Sciatic nerve (tissue), 2 donors: ENCODE measurements at regions not wholly inside any gene's neighbourhood (a gene's known extent, or its start where the extent isn't known, plus 50 kb on each side); places are given as distances from the start of the nearest gene placed in this dataset.

Experiments used
- ATAC-seq: fragments of 200-7000 bp; cut with Tn5 transposase; one replicate; pipeline ENCODE4 v1.9.1; 2020; ENCODE audit warnings: mild to moderate bottlenecking, moderate library complexity
- DNase-seq: peaks from one replicate; pipeline ENCODE4 v3.0.0-alpha.2; 2020; ENCODE audit warnings: low spot score
- intact Hi-C: fragments of 100-400 bp; cut with DNase I; formaldehyde crosslinking; loops from one replicate; pipeline ENCODE4 v1.14.2; 2022
- donor health status: DM: no; HTN: no; CAD: no.
- donor health status: DM: no; HTN: no; CAD: no.

DNA sequence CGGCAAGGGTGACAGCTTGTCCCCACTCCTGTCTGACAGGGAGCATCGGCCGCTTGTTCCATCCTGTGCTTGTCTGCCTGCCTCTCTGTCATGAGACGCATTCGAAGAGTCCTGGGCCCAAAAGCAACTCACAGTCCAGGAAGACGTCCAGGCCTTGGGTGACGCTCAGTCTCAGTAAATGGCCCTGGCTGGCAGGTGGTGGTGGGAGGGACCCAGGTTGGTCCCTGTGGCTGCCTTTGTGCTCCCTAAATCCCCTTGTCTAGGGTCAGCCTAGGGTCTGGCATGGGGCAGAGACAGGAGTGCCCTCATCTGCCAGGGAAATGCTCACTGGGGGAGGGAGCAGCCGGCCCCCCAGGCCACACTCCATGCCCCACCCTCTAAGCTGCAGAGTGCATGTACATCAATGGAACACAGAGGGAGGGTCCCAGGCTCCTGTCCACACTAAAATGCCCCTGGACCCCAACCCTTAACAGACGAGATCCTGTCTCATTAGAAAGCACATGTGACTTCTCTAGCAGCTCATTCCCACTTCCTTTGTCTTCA lies 295.2 kb upstream of the ZNF32 start:
- no peak for DNase-seq
- intact Hi-C loops: no loop called here
- ATAC-seq: no peak

GRCh38 chr10:43943119-43943817 lies 294.6 kb upstream of the ZNF32 start:
- DNase-seq: no peak
- intact Hi-C loops: no loop called here
- no peak for ATAC-seq

DNA sequence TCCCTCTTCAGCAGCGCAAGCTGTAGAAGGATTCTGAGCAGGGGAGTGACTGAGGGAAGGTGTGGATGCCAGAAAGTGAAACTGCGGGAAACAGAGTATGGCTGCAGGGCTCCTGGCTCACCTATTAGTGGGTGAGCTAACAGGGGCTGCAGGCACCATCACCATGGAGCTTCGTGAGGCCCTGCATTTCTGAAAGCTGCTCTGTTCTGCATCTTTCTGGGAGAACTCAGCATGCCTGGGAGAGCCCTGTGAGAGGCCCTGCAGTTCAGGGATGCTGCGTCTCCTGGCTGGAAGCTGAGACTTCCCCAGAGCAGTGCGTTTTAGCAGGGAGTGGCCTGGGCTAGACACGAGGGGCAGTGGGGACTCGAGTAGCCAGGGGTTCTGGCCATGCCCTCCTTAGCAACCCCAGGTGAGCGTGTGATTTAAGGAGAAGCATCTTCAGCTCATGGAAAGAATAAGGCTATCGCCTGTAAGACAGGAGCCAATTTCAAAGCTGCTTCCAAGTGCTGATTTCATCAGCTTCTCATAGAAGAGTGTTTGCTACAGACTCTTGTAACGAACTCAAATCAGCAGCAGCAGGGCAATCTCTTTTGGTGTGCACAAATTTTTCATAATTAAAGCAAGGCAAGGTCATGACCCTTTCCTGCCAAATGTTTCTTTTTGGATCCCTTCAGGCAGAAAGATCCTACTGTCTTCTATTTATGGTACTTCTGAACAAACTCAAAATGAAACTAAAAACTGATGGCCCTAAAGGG lies 293.6 kb upstream of the ZNF32 start:
- DNase-seq: no peak
- ATAC-seq: peak; percentile 31
- intact Hi-C loops: no loop called here

- ATAC-seq (no peak), DNase-seq (no peak)
- intact Hi-C loops: no loop called here
Observed at GRCh38 chr10:43940898-43941837, 292.5 kb upstream of the ZNF32 start.

GRCh38 chr10:43939939-43940820 lies 291.5 kb upstream of the ZNF32 start:
- ATAC-seq (peak; percentile 78), DNase-seq (no peak)
- intact Hi-C loops: no loop called here

DNA sequence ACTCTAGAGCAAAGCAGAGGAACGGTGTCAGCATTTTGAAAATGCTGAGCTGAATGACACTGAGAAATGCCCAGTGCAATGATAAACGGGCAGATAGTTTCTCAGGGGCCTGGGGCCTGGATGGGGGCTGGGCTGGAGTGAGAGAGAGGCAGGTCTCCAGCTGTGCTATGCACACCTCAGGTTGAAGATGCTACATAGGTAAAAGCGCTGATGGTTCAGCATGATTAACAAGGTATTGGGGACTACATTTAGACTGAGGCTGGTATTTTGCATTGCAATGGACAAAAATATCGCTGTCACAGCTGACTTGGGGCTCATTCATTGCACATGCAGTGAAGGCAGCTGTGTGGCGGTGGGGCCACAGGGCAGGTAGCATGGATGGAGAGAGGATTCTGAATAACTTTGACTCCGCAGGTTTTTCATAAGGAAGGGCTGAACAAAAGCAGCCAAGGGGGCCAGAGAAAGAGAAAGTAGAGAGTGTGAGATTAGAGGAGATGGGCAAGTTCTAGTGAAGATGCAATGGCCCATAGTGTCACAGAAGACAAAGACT lies 290.8 kb upstream of the ZNF32 start:
- intact Hi-C loops: no loop called here
- ATAC-seq: no peak
- no peak for DNase-seq

DNA sequence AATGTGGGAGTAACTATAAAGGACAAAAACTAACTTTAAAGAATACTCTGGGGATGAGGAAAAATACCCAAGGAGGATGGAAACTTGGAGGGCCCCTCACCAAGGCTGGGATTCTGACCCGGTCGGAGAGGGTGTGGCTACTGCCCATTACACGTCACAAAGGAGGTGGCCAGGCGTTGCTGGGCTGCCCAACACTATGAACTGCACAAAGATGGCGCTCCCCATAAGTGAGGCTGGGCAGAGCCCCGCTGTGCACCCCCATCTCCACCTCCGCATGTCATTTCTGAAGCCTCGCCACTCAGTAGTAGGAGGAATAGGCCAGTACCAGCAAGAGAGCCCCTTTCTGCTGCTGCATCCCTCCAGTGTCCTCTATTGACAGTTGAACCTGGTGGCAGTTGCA lies 290.1 kb upstream of the ZNF32 start:
- no peak for DNase-seq
- intact Hi-C loops: no loop called here
- ATAC-seq: no peak

DNA sequence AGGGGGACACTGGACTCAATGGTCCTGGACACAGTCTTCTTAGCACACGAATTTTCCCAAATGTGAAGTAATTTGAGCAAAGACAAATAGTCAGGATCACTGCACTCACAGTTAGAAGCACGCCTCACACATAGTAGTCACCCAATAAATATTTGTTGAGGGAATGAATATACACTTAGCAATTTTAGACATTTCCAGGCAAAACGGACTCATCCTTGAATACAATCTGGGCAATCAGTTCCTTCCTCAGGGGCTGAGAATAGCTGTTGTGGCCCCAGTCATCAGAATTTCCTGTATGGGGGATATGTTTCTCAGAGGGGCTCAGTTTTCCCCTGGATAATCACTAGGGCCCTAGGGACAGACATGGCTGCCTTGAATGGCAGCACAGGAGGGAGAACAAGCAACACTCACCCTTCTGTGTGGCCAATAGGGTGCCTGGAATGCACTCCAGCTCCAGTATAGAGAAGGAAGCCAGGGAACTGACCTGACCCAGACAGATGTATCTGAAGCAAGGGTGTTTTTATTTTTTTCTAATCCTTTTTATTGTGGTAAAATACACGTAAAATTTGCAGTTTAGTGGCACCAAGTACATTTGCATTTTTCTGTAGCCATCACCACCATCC lies 282.7 kb upstream of the ZNF32 start:
- ATAC-seq: no peak
- no peak for DNase-seq
- intact Hi-C loops: no loop called here

GRCh38 chr10:43930777-43931176 lies 282.1 kb upstream of the ZNF32 start:
- intact Hi-C loops: no loop called here
- DNase-seq: no peak
- no peak for ATAC-seq

GRCh38 chr10:43930243-43930642 lies 281.6 kb upstream of the ZNF32 start:
- ATAC-seq (no peak), DNase-seq (no peak)
- intact Hi-C loops: no loop called here

DNA sequence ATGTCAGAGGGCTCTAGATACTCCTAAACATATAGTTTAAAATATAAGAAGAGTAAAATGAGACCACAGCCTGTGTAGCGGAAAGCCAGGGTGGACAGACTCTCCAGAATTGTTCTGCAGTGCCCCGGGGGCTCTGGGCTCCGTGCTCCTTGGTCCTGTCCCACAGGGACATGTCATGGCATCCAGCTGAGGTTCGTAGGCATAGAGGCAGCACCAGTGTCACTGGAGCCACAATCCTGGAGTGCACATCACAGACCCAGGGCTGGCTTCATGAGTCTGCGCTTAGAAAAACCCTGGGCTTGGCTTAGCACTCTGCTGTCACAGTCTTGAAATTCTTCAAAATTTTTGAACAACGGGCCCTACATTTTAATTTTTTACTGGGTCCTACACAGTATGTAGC lies 280.4 kb upstream of the ZNF32 start:
- intact Hi-C loops: no loop called here
- DNase-seq: no peak
- no peak for ATAC-seq

- DNase-seq (no peak), ATAC-seq (no peak)
- intact Hi-C loops: no loop called here
Observed at GRCh38 chr10:43928425-43928968, 279.8 kb upstream of the ZNF32 start.

DNA sequence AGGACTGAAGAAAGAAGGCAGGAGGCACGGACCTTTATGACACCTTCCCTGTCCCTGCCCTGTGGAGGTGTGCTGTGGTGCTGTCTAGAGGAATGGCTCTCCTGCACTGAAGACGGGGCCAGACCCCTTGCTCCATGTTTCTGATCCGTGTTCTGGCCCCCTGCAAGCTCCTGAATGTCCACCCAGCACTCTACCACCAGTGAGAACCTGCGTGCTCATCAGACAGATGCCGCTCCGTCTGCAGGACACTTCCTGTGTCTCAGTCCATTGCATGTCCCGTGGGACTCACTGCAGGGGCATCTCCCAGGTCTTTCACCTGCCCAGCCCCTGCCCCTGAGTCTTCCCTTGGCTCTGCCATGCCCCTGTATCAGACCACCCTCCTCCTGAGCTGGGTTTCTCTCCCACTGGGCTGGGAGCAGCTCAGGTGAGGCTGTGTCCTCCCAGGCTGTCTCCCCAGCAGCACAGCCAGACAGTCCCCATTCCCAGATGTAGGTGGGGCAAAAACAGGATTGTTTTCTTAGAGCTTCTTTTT lies 278.3 kb upstream of the ZNF32 start:
- DNase-seq (no peak), ATAC-seq (no peak)
- intact Hi-C loops: no loop called here

DNA sequence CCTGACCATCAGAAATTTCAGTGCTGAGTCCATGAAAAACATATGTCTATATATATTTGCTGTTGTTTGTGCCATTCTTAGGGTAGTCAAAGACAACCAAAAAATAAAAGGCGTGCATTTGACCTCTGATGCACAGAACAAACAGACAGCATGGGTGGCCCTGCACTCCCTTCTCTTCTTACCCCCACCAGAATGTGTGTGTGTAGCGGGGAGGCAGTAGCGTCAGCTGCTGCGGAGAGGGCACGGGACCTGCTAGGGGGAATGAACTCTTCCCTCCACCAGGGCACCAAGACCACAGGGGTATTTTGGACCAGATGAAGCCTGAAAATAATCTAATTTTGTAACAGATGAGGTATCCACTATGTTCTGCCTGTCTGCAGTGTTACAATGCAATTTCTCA lies 277.7 kb upstream of the ZNF32 start:
- DNase-seq: no peak
- no peak for ATAC-seq
- intact Hi-C loops: no loop called here

DNA sequence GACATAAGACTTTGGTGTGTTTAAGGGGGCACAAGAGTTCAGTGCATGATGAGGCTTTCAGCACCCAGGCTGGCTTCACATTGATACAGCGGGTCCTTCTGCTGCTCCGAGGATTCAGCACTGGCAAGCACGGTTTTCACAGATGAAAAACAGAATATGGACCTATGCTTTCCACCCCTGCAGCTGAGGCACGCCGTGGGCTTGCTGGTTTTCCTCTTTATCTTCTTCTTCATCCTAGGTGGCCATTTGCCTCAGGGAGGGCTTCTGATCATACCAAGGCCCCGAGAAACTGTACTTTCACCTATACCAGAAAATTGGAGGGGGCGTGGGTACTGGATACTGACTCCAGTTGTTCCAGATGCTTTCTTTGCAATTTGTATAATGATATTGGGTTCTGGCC lies 277.1 kb upstream of the ZNF32 start:
- intact Hi-C loops: no loop called here

GRCh38 chr10:43923328-43923727 lies 274.6 kb upstream of the ZNF32 start:
- ATAC-seq: no peak
- no peak for DNase-seq
- intact Hi-C loops: no loop called here

More for the DNA sequence above, 277.1 kb upstream of the ZNF32 start:
- DNase-seq (no peak), ATAC-seq (no peak)
